Left lung (tissue), 4 donors: ENCODE measurements at regions not wholly inside any gene's neighbourhood (a gene's known extent, or its start where the extent isn't known, plus 50 kb on each side); places are given as distances from the start of the nearest gene placed in this dataset.

Source experiments
- ATAC-seq: fragments of 200-7000 bp; cut with Tn5 transposase; one replicate; pipeline ENCODE4 v1.9.1; 2020; ENCODE audit warnings: moderate library complexity
- DNase-seq, 4 donors: peaks; one replicate each; pipeline ENCODE4 v3.0.0-alpha.2; 2013 to 2020
- H3K27ac ChIP-seq, 2 donors: fragments of 200-600 bp; sonication (generic) in 1 of 2; one replicate each; pipeline versions ENCODE4 v1.5.0 to v1.8.0; 2020 to 2021
- H3K27me3 ChIP-seq, 2 donors: fragments of 200-600 bp; sonication (generic) in 1 of 2; one replicate each; pipeline versions ENCODE4 v1.5.0 to v1.8.0; 2020 to 2021
- H3K36me3 ChIP-seq, 2 donors: fragments of 200-600 bp; sonication (generic) in 1 of 2; one replicate each; pipeline versions ENCODE4 v1.5.0 to v1.8.0; 2020 to 2021
- H3K4me1 ChIP-seq, 2 donors: fragments of 200-600 bp; one replicate each; pipeline ENCODE4 v1.8.0; 2021
- H3K4me3 ChIP-seq, 2 donors: fragments of 200-600 bp; sonication (generic) in 1 of 2; one replicate each; pipeline versions ENCODE4 v1.5.0 to v1.8.0; 2020 to 2021; ENCODE audit warnings: mild to moderate bottlenecking in 1 of 2
- H3K9me3 ChIP-seq, 2 donors: fragments of 200-600 bp; sonication (generic) in 1 of 2; one replicate each; pipeline versions ENCODE4 v1.5.0 to v1.8.0; 2020 to 2021
- intact Hi-C, 2 donors: fragments of 100-400 bp; cut with DNase I; formaldehyde crosslinking; loops; one replicate each; pipeline versions ENCODE4 v1.11.2 to v1.14.2; 2022
- TF ChIP-seq, protein P1 (sequence below), 2 donors: fragments of 200-600 bp; sonication (generic) in 1 of 2; IDR thresholded peaks; one replicate each; pipeline versions ENCODE4 v1.5.0 to v1.8.0; 2021; ENCODE audit warnings: antibody characterized with exemption in 2 of 2
- donor health status: DM: no; HTN: yes; CAD: no.
- donor health status: DM: no; HTN: no; CAD: no.

DNA sequence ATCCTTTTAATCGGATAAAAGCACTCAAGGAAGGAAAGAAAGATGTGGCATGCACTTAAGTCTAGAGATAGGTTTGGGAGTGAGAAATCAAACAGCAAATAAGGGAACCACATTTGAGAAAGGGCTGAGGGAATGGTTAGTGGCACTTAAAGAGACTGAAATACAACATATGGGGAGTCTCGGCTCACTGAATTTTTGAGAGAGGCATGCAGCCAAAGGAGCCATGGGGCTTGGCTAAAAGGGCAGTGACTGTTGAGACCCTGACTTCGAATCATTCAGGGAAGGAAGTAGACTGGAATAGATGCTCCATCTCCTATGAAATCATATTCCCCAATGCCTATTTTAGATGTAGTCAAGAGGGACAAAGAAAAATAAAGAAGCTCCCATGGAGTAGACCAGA lies 58.3 kb upstream of the HAO2 start:
- no peak for DNase-seq
- intact Hi-C loops, result no loop called here
- Histone ChIP-seq H3K27ac (no peak overlapping the region), H3K36me3 (no peaks in the 10 kb centered on the region), H3K4me3 (no peak overlapping the region), H3K9me3 (no peaks in the 10 kb centered on the region), H3K4me1 (no peaks in the 10 kb centered on the region), H3K27me3 (no peaks in the 10 kb centered on the region)
- TF ChIP-seq, protein P1, sequence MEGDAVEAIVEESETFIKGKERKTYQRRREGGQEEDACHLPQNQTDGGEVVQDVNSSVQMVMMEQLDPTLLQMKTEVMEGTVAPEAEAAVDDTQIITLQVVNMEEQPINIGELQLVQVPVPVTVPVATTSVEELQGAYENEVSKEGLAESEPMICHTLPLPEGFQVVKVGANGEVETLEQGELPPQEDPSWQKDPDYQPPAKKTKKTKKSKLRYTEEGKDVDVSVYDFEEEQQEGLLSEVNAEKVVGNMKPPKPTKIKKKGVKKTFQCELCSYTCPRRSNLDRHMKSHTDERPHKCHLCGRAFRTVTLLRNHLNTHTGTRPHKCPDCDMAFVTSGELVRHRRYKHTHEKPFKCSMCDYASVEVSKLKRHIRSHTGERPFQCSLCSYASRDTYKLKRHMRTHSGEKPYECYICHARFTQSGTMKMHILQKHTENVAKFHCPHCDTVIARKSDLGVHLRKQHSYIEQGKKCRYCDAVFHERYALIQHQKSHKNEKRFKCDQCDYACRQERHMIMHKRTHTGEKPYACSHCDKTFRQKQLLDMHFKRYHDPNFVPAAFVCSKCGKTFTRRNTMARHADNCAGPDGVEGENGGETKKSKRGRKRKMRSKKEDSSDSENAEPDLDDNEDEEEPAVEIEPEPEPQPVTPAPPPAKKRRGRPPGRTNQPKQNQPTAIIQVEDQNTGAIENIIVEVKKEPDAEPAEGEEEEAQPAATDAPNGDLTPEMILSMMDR (IDR thresholded peaks at IDR 0.05), result no peak
- no peak for ATAC-seq

DNA sequence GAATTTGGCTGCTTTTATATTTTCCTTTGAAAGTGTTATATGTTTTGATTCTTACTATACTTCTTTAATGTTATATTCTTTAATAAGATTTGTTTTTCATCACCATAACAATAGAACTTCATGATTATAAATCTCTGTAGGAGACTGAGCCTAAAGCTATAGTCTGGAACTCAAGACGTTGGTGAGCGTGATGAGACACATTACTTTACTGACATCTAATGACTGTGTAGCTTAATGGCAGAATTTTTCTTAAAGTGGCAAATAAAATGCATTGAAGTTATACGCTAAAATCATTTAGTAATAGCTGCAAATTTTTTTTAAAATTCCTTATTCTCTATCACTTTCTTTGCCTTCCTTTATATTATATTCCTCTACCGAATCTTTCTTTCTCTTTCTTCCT lies 56.1 kb upstream of the HAO2 start:
- no peaks in the 10 kb centered on the region for H3K36me3 ChIP-seq
- intact Hi-C loops, result no loop called here
- no peak for DNase-seq
- H3K4me1 ChIP-seq, result no peaks in the 10 kb centered on the region
- no peaks in the 10 kb centered on the region for H3K27me3 ChIP-seq
- ATAC-seq, result no peak
- H3K9me3 ChIP-seq, result no peaks in the 10 kb centered on the region
- no peak overlapping the region for H3K4me3 ChIP-seq
- TF ChIP-seq, protein P1 (IDR thresholded peaks at IDR 0.05), result no peak
- H3K27ac ChIP-seq, result no peak overlapping the region

DNA sequence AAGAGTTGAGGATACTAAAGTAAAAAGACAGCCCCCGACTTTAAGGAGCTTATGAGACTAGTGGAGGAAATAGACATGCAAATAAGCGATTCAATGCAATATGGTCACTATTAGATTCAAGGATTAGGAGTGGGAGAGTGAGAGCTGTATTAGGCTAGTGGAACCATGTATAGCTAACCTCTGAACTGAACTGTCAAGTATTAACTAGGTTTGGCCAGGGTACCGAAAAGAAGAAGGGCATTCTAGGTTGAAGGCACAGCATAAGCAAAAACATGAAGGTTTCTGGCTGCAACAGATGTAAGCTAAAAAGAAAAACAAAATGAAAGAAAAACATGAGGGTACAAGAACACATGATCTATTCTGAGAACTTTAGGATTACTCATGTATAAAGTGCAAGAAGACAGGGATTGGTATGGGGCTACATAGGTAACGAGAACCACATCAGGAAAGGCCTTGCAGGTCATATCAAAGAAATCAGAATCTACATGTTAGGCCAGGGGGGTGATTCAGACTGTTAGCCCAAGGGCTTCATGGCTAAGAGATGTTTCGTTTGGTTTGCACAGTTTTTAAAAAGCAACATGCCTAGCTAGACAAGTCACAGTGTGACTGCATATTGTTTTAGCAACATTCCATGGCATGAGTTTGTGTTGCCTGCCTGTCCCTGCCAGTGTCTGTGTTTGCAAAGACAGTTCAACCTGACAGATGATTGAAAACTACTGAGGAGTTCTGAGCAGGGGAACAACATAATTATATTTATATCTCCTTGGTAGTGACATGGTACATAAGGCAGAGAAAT lies 54.4 kb upstream of the HAO2 start:
- no peak for ATAC-seq
- Histone ChIP-seq H3K27ac (no peak overlapping the region), H3K36me3 (no peaks in the 10 kb centered on the region), H3K4me1 (no peaks in the 10 kb centered on the region), H3K4me3 (no peak overlapping the region), H3K9me3 (no peaks in the 10 kb centered on the region), H3K27me3 (no peaks in the 10 kb centered on the region)
- intact Hi-C loops, result no loop called here
- DNase-seq, result no peak
- TF ChIP-seq, protein P1 (IDR thresholded peaks at IDR 0.05), result no peak

DNA sequence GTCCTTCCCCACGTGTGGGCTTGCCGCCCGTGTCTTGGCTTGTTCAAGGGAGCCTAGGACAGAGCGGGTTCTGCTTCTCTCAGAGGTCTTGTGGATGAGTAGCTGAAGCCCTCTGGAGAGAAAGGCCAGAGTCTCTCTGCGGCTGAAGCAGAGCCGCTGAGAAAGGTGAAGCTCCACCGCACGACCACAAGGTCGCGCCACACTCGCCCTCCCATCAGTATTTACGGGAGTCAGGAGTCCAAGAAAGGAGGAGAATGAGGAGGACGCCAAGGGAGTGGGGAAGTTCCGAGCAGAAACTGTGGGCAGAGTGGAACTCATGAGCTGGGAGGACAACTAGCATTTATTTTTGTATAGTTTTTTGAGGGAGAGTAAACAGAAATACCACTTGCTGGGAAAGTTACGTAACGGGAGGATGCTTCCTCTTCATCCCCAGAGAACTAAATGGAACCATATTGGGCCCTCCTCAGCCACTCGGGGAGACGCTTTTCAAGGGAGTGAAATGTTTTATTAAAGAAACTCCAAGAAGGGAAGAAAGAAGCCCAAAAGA lies 51.6 kb upstream of the HAO2 start:
- Histone ChIP-seq H3K9me3 (no peaks in the 10 kb centered on the region), H3K4me3 (no peak overlapping the region), H3K36me3 (no peaks in the 10 kb centered on the region), H3K27ac (no peak overlapping the region), H3K4me1 (no peaks in the 10 kb centered on the region), H3K27me3 (no peaks in the 10 kb centered on the region)
- intact Hi-C loops, result no loop called here
- DNase-seq (no peak), ATAC-seq (no peak)
- TF ChIP-seq, protein P1 (IDR thresholded peaks at IDR 0.05), result no peak

DNA sequence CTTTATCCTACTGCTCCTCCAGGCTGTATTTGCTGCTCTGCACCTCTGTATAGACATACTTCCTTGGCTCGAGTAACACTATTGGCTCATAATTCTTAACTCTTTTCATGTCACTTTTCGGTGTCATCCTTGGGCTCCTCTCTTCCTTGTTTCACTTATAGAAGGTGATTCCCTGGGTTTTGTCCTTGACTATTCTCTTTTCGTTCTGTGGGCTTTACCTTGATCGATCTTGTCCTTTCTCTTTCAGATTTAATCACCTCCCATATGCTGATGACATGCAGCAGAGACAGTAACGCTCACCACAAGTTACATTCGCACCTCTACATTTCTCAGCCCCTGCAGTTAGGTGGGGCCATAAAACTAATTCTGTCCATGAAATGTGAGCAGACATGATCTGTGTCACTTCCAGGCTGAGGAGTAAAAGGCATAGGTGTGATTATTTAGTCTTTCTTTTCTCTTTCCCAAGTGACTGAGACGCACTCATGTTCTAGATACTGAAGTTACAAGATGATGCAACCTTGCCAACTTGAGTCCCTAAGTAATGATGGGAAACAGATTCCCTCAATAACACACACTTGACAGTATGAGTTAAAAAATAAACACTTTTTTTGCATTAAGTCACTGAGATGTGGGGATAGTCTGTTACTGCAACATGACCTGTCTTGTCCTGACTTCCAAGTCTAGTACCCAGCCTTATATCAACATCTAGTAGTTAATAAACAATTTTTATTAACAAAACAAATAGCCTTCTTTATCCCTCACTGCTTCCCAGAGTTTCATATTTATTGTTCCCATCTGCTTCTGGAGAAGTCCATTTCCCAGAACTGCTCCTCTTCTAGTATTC lies 49.9 kb upstream of the HAO2 start:
- intact Hi-C loops, result no loop called here
- ATAC-seq (no peak), DNase-seq (no peak)
- Histone ChIP-seq H3K36me3 (no peaks in the 10 kb centered on the region), H3K9me3 (no peaks in the 10 kb centered on the region), H3K4me3 (no peak overlapping the region), H3K27me3 (no peaks in the 10 kb centered on the region), H3K27ac (no peak overlapping the region), H3K4me1 (no peaks in the 10 kb centered on the region)
- TF ChIP-seq, protein P1 (IDR thresholded peaks at IDR 0.05), result no peak
